GOT3 (cell line): ENCODE measurements at regions not wholly inside any gene's neighbourhood (a gene's known extent, or its start where the extent isn't known, plus 50 kb on each side); places are given as distances from the start of the nearest gene placed in this dataset.

ENCODE experiments used
- DNase-seq: peaks from one replicate; lab custom pipeline; 2025; ENCODE audit warnings: mixed read lengths; lab: John Stamatoyannopoulos, UW

- DNase-seq: no peak
Measured at GRCh38 chr2:51111532-51111931, 79.6 kb upstream of the NRXN1 start.

- DNase-seq: no peak
Measured at GRCh38 chr2:51108794-51109193, 76.9 kb upstream of the NRXN1 start.

GRCh38 chr2:51107841-51108240 is 75.9 kb upstream of the NRXN1 start:
- DNase-seq: no peak

- DNase-seq: no peak
Measured at GRCh38 chr2:51105811-51106210, 73.9 kb upstream of the NRXN1 start.

- no peak for DNase-seq
Measured at GRCh38 chr2:51103205-51103604, 71.3 kb upstream of the NRXN1 start.

GRCh38 chr2:51093016-51093415 is 61.1 kb upstream of the NRXN1 start:
- no peak for DNase-seq

- DNase-seq: no peak
Measured at GRCh38 chr2:51085420-51086068, 53.6 kb upstream of the NRXN1 start.

GRCh38 chr2:51084750-51085149 is 52.8 kb upstream of the NRXN1 start:
- no peak for DNase-seq
